ENCODE measurements at regions not wholly inside any gene's neighbourhood (a gene's known extent, or its start where the extent isn't known, plus 50 kb on each side); places are given as distances from the start of the nearest gene placed in this dataset.

DNA sequence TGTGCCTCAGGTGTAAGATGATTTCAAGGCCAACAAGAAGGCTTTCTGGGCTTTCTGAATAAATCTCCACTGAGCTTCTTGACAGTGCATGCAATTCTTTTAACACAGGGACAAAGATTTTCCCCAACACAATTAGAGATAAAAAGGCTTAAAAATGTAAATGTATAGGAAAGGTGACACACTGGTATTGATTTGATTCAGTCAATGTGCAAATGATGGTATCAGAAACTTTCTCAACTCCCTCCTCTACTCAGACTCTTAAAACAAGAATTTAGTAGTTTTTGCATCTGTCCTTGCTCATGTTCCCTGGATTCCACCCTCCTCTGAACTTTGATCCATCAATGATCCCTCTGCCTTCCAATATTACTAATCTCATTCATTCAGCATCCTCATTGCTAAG lies 111.6 kb upstream of the FNDC3A start:
- Histone ChIP-seq H3K79me1 (ENCODE audit: low read depth, low read length) (no peaks in the 10 kb centered on the region), H3K23ac (ENCODE audit: insufficient read length) (no peak overlapping the region), H3K4me1 (replicated peaks in 1 of 4; ENCODE audit: control insufficient read depth in 3 of 4, insufficient read depth in 4 of 4, low read length in 3 of 4) (peaks cover 0 to 5% (median 2%) of the 10 kb centered on the region in 4 experiments; a peak in 3 of 7 replicates), H3K4me2 (ENCODE audit: insufficient read depth in 1 of 2, low read depth in 2 of 2, low read length in 2 of 2) (no peak overlapping the region), H2AK5ac (ENCODE audit: low read depth, low read length) (no peak overlapping the region), H2BK12ac (ENCODE audit: low read depth, low read length) (no peak overlapping the region), H4K91ac (replicated peaks; ENCODE audit: insufficient read length, low read length) (no peak overlapping the region), H3K9ac (replicated peaks in 1 of 4; ENCODE audit: extremely low read depth in 1 of 4, low read depth in 3 of 4, low read length in 3 of 4) (no peak overlapping the region), H2AFZ (ENCODE audit: low read length) (no peak overlapping the region), H3K27me3 (replicated peaks in 1 of 4; ENCODE audit: control insufficient read depth in 3 of 4, extremely low read depth in 1 of 4, insufficient read depth in 3 of 4, low read length in 3 of 4) (no peaks in the 10 kb centered on the region), H4K8ac (ENCODE audit: extremely low read depth, insufficient read depth, low read length) (no peak overlapping the region), H3K4ac (replicated peaks; ENCODE audit: insufficient read length, low read depth, low read length) (no peak overlapping the region), H3K79me2 (ENCODE audit: control insufficient read depth in 1 of 2, insufficient read depth in 2 of 2, low read length in 2 of 2) (no peaks in the 10 kb centered on the region), H2BK20ac (ENCODE audit: low read length) (no peak overlapping the region), H3K14ac (ENCODE audit: insufficient read length) (no peak overlapping the region), H3K18ac (ENCODE audit: extremely low read depth, low read length) (no peak overlapping the region), H3K36me3 (ENCODE audit: control insufficient read depth in 2 of 4, insufficient read depth in 4 of 4, low read length in 3 of 4) (no peaks in the 10 kb centered on the region), H3K23me2 (ENCODE audit: low read depth, low read length) (no peaks in the 10 kb centered on the region), H3K4me3 (ENCODE audit: extremely low read depth in 1 of 4, insufficient read depth in 2 of 4, low read depth in 3 of 4, low read length in 4 of 4) (no peak overlapping the region), H4K20me1 (replicated peaks in 1 of 2; ENCODE audit: control insufficient read depth in 1 of 2, insufficient read depth in 2 of 2, low read length in 2 of 2) (no peaks in the 10 kb centered on the region), H3K27ac (ENCODE audit: low read depth, low read length) (no peak overlapping the region), H2BK15ac (ENCODE audit: low read length) (no peak overlapping the region), H4K5ac (ENCODE audit: insufficient read length, low read depth, low read length) (no peak overlapping the region), H2BK5ac (ENCODE audit: low read depth, low read length) (no peak overlapping the region), H2BK120ac (replicated peaks; ENCODE audit: low read depth, low read length) (no peak overlapping the region), H3K56ac (replicated peaks; ENCODE audit: insufficient read length, low read depth, low read length) (no peak overlapping the region), H3K9me3 (ENCODE audit: insufficient read depth in 2 of 2, low read depth in 1 of 2, low read length in 1 of 2) (no peaks in the 10 kb centered on the region)
- no peak for TF ChIP-seq TAF1 (IDR thresholded peaks at IDR 0.05; ENCODE audit: low read depth, low read length)
- TF ChIP-seq SP1 (IDR thresholded peaks at IDR 0.05; ENCODE audit: low read depth, low read length) = no peak
- TF ChIP-seq TBP (IDR thresholded peaks at IDR 0.05; ENCODE audit: low read depth, low read length) = no peak
- TF ChIP-seq CREB1 (IDR thresholded peaks at IDR 0.05) = no peak
- TF ChIP-seq TAF7 (optimal IDR thresholded peaks at IDR 0.05; ENCODE audit: borderline replicate concordance, low read depth, low read length) = no peak
- no peak for TF ChIP-seq RBBP5 (IDR thresholded peaks at IDR 0.05; ENCODE audit: borderline replicate concordance, low read depth, low read length)
- TF ChIP-seq YY1 (IDR thresholded peaks at IDR 0.05; ENCODE audit: low read depth, low read length) = no peak
- TF ChIP-seq CHD2 (IDR thresholded peaks at IDR 0.05; ENCODE audit: low read length) = no peak
- TF ChIP-seq BRCA1 (IDR thresholded peaks at IDR 0.05; ENCODE audit: low read depth, low read length) = no peak
- TF ChIP-seq, protein P1, sequence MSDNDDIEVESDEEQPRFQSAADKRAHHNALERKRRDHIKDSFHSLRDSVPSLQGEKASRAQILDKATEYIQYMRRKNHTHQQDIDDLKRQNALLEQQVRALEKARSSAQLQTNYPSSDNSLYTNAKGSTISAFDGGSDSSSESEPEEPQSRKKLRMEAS (IDR thresholded peaks at IDR 0.05) = no peak
- no peak for TF ChIP-seq CBX5 (IDR thresholded peaks at IDR 0.05; ENCODE audit: low read depth, low read length)
- TF ChIP-seq HDAC2 (IDR thresholded peaks at IDR 0.05; ENCODE audit: borderline replicate concordance in 1 of 2, low read depth in 2 of 2, low read length in 2 of 2) = no peak
- ChIA-PET POLR2A (ENCODE audit: partially characterized antibody) (no interaction called here), CTCF (ENCODE audit: partially characterized antibody) (no interaction called here)
- FAIRE-seq (no peak), DNase-seq (ENCODE audit: low read depth in 1 of 2, low spot score in 2 of 2) (no peak)
